ENCODE measurements at regions not wholly inside any gene's neighbourhood (a gene's known extent, or its start where the extent isn't known, plus 50 kb on each side); places are given as distances from the start of the nearest gene placed in this dataset.

GRCh38 chr16:65608455-65608854 is 486.6 kb upstream of the CDH11 start:
- Histone ChIP-seq H3K4me2 (ENCODE audit: low read length) (no peak overlapping the region), H3K79me2 (ENCODE audit: insufficient read depth, low read depth, low read length) (no peaks in the 10 kb centered on the region), H4K20me1 (ENCODE audit: insufficient read depth, low read length) (no peaks in the 10 kb centered on the region), H3K4me1 (ENCODE audit: insufficient read depth, low read length, poor library complexity, severe bottlenecking) (no peaks in the 10 kb centered on the region), H2AFZ (ENCODE audit: low read length) (no peak overlapping the region), H3K4me3 (ENCODE audit: low read depth, low read length, poor library complexity, severe bottlenecking) (no peak overlapping the region), H3K9me2 (ENCODE audit: insufficient read depth, low read length) (no peaks in the 10 kb centered on the region), H3K36me3 (ENCODE audit: insufficient read depth, low read length) (no peaks in the 10 kb centered on the region), H3K27ac (ENCODE audit: low read depth, low read length, poor library complexity, severe bottlenecking) (no peak overlapping the region), H3K9me3 (ENCODE audit: low read length) (no peaks in the 10 kb centered on the region)
- CTCF ChIA-PET (ENCODE audit: unreplicated experiment) = interaction anchor here (1.0 kb wide), 1 partner anchor 43 kb away, joined by 3 read pairs; no protein-coding TSS in a partner anchor
- BruUV-seq (replicated peaks) = no TSS peak
- POLR2A ChIA-PET = no interaction called here
- TF ChIP-seq EZH2phosphoT487 (IDR thresholded peaks at IDR 0.05; ENCODE audit: borderline replicate concordance, low read depth, low read length) (no peak), CTCF (conservative IDR thresholded peaks at IDR 0.05; ENCODE audit: low read length) (no peak)
- intact Hi-C loops (cut with micrococcal nuclease; ENCODE audit: unreplicated experiment) = no loop called here
- no peak for DNase-seq (ENCODE audit: low spot score)

DNA sequence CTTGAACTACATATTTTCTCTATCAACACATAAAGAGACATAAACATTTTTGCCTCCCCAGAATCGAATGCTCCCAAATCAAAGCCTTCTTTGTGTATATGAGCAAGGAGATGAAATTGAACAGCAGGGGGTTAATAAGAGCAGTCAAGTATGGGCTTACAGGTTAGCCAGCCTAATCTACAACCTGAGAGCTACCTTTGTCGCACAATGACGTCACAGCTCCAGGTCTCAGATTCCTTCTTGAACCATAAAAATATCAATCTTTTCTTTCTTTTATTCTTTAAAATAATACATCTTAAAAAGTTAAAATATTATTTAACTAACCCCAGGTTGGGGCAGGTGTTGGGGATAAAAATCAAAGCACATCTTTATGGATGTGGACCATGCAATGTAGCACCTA is 482.9 kb upstream of the CDH11 start:
- no peaks in the 10 kb centered on the region for H3K9me3 ChIP-seq (ENCODE audit: low read length)
- H2AFZ ChIP-seq (ENCODE audit: low read length) = no peak overlapping the region
- POLR2A ChIA-PET = no interaction called here
- CTCF ChIA-PET (ENCODE audit: unreplicated experiment) = no interaction called here
- no peak overlapping the region for H3K4me3 ChIP-seq (ENCODE audit: low read depth, low read length, poor library complexity, severe bottlenecking)
- no peaks in the 10 kb centered on the region for H3K36me3 ChIP-seq (ENCODE audit: insufficient read depth, low read length)
- TF ChIP-seq CTCF (conservative IDR thresholded peaks at IDR 0.05; ENCODE audit: low read length) (no peak), EZH2phosphoT487 (IDR thresholded peaks at IDR 0.05; ENCODE audit: borderline replicate concordance, low read depth, low read length) (no peak)
- no peak for DNase-seq (ENCODE audit: low spot score)
- no peaks in the 10 kb centered on the region for H3K4me1 ChIP-seq (ENCODE audit: insufficient read depth, low read length, poor library complexity, severe bottlenecking)
- no TSS peak for BruUV-seq (replicated peaks)
- no peak overlapping the region for H3K27ac ChIP-seq (ENCODE audit: low read depth, low read length, poor library complexity, severe bottlenecking)
- H3K4me2 ChIP-seq (ENCODE audit: low read length) = no peak overlapping the region
- H4K20me1 ChIP-seq (ENCODE audit: insufficient read depth, low read length) = no peaks in the 10 kb centered on the region
- intact Hi-C loops (cut with micrococcal nuclease; ENCODE audit: unreplicated experiment) = no loop called here
- H3K9me2 ChIP-seq (ENCODE audit: insufficient read depth, low read length) = no peaks in the 10 kb centered on the region
- no peaks in the 10 kb centered on the region for H3K79me2 ChIP-seq (ENCODE audit: insufficient read depth, low read depth, low read length)

DNA sequence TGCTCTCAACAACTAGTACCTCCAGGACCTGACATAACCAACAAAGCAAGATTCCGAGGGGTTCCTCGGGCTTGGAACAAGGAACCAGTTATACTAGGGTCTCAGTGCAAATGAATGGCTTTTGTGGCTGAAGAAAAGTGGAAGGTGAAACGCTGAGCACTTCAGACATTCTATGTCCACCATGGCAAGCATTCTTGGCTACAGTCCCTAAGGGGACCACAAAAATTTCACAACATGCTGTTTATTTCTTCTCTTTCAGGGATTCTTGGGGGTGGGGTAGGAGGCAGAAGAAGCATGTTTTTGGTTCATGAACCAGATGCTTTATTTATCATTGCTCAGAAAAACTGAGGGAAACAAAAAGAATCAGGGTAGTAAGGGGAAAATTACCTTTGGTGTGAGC is 479.9 kb upstream of the CDH11 start:
- POLR2A ChIA-PET = no interaction called here
- no peaks in the 10 kb centered on the region for H4K20me1 ChIP-seq (ENCODE audit: insufficient read depth, low read length)
- intact Hi-C loops (cut with micrococcal nuclease; ENCODE audit: unreplicated experiment) = no loop called here
- H3K27ac ChIP-seq (ENCODE audit: low read depth, low read length, poor library complexity, severe bottlenecking) = no peak overlapping the region
- H3K9me3 ChIP-seq (ENCODE audit: low read length) = no peaks in the 10 kb centered on the region
- no peaks in the 10 kb centered on the region for H3K79me2 ChIP-seq (ENCODE audit: insufficient read depth, low read depth, low read length)
- no peaks in the 10 kb centered on the region for H3K4me1 ChIP-seq (ENCODE audit: insufficient read depth, low read length, poor library complexity, severe bottlenecking)
- CTCF ChIA-PET (ENCODE audit: unreplicated experiment) = no interaction called here
- no peaks in the 10 kb centered on the region for H3K36me3 ChIP-seq (ENCODE audit: insufficient read depth, low read length)
- H3K4me2 ChIP-seq (ENCODE audit: low read length) = no peak overlapping the region
- no peak overlapping the region for H3K4me3 ChIP-seq (ENCODE audit: low read depth, low read length, poor library complexity, severe bottlenecking)
- H2AFZ ChIP-seq (ENCODE audit: low read length) = no peak overlapping the region
- no peak for DNase-seq (ENCODE audit: low spot score)
- H3K9me2 ChIP-seq (ENCODE audit: insufficient read depth, low read length) = no peaks in the 10 kb centered on the region
- no peak for TF ChIP-seq CTCF (conservative IDR thresholded peaks at IDR 0.05; ENCODE audit: low read length)
- BruUV-seq (replicated peaks) = no TSS peak
